GM12878 (cell line): ENCODE measurements at regions not wholly inside any gene's neighbourhood (a gene's known extent, or its start where the extent isn't known, plus 50 kb on each side); places are given as distances from the start of the nearest gene placed in this dataset.

Source experiments
- ATAC-seq: fragments of 200-7000 bp; cut with Tn5 transposase; 3 replicates; pipeline ENCODE4 v1.9.1; 2020; ENCODE audit warnings: mild to moderate bottlenecking, moderate library complexity
- BruUV-seq: library from RNA; stranded (reverse); fragments of 400-500 nt; replicated peaks from 2 replicates; lab custom pipeline; 2021; lab: Mats Ljungman, UMichigan
- CTCF ChIA-PET: fragments of 300-600 bp; sonication (Branson Sonifier 250); formaldehyde crosslinking; extraction: SDS; loops from one replicate; lab custom pipeline; 2021; ENCODE audit warnings: inconsistent platforms; lab: Yijun Ruan, JAX
- POLR2A ChIA-PET: fragments of 350-600 bp; formaldehyde crosslinking; extraction: SDS; loops from one replicate; lab custom pipeline; 2021; ENCODE audit warnings: inconsistent platforms; lab: Charles Lee
- RAD21 ChIA-PET: fragments of 300-600 bp; sonication (Branson Sonifier 250); formaldehyde crosslinking; loops from one replicate; lab custom pipeline; 2023; ENCODE audit warnings: antibody characterized with exemption; ENCODE audit not compliant: unreplicated experiment; lab: Charles Lee
- SMC1A ChIA-PET: fragments of 300-600 bp; sonication (Branson Sonifier 250); formaldehyde crosslinking; loops from one replicate; lab custom pipeline; 2023; ENCODE audit not compliant: unreplicated experiment, uncharacterized antibody; lab: Charles Lee
- DNase-seq: peaks from one replicate; pipeline ENCODE4 v3.0.0-alpha.2; 2011; ENCODE audit warnings: low read depth, low spot score
- FAIRE-seq: peaks from 3 replicates; lab custom pipeline; 2011; peaks lifted over from hg19 to GRCh38; lab: Jason Lieb, UNC
- H2AFZ ChIP-seq: 2 replicates; pipeline ENCODE4 v1.6.0; 2011; ENCODE audit warnings: low read depth, low read length, control low read depth; ENCODE audit not compliant: control insufficient read depth
- H3K27ac ChIP-seq: 2 replicates; pipeline ENCODE4 v1.5.1; 2011; ENCODE audit warnings: control low read depth; ENCODE audit not compliant: control insufficient read depth, insufficient read depth
- H3K27me3 ChIP-seq, 2 experiments: replicated peaks in 1 of 2; 2 replicates each; pipeline versions ENCODE4 v1.6.0 to v1.6.1; 2011; ENCODE audit warnings: low read length in 1 of 2; ENCODE audit not compliant: control insufficient read depth in 2 of 2, insufficient read depth in 2 of 2
- H3K36me3 ChIP-seq, 2 experiments: 2 replicates each; pipeline ENCODE4 v1.5.1; 2011; ENCODE audit warnings: low read length in 1 of 2; ENCODE audit not compliant: control insufficient read depth in 2 of 2, insufficient read depth in 2 of 2
- H3K4me1 ChIP-seq: 2 replicates; pipeline ENCODE4 v1.6.1; 2011; ENCODE audit warnings: mild to moderate bottlenecking, low read length, moderate library complexity, mixed read lengths; ENCODE audit not compliant: control insufficient read depth, insufficient read depth
- H3K4me2 ChIP-seq: 2 replicates; pipeline ENCODE4 v1.6.0; 2011; ENCODE audit warnings: control low read depth; ENCODE audit not compliant: control insufficient read depth, insufficient read depth
- H3K4me3 ChIP-seq: fragments of 200-600 bp; sonication (generic); 2 replicates; pipeline ENCODE4 v1.5.1; 2016
- H3K79me2 ChIP-seq: 2 replicates; pipeline ENCODE4 v1.6.0; 2011; ENCODE audit warnings: low read length; ENCODE audit not compliant: control insufficient read depth, insufficient read depth
- H3K9ac ChIP-seq: 2 replicates; pipeline ENCODE4 v1.8.0; 2011; ENCODE audit warnings: low read length, control low read depth, mixed read lengths; ENCODE audit not compliant: control insufficient read depth, insufficient read depth
- H3K9me3 ChIP-seq: replicated peaks from 3 replicates; pipeline ENCODE4 v1.5.1; 2011; ENCODE audit warnings: mild to moderate bottlenecking, low read length; ENCODE audit not compliant: control insufficient read depth, insufficient read depth
- H4K20me1 ChIP-seq: 2 replicates; pipeline ENCODE4 v1.6.0; 2011; ENCODE audit not compliant: control insufficient read depth, insufficient read depth
- BCL11A ChIP-seq: IDR thresholded peaks from 2 replicates; pipeline ENCODE4 v1.6.1; 2011; ENCODE audit warnings: low read depth, low read length
- CBFB ChIP-seq: IDR thresholded peaks from 2 replicates; pipeline ENCODE4 v1.6.1; 2016; ENCODE audit warnings: antibody characterized with exemption, low read depth
- CBX3 ChIP-seq: fragments of 200-600 bp; sonication (generic); IDR thresholded peaks from 2 replicates; pipeline ENCODE4 v1.6.1; 2016; ENCODE audit warnings: low read depth, borderline replicate concordance
- RB1 ChIP-seq: fragments of 450-650 bp; formaldehyde crosslinking; IDR thresholded peaks from 2 replicates; pipeline ENCODE4 v1.6.1; 2017; ENCODE audit warnings: mild to moderate bottlenecking, borderline replicate concordance
- SMARCA5 ChIP-seq: fragments of 450-650 bp; IDR thresholded peaks from 2 replicates; pipeline ENCODE4 v1.6.1; 2017; ENCODE audit warnings: mild to moderate bottlenecking
- STAT1 ChIP-seq: fragments of 450-650 bp; conservative IDR thresholded peaks from 2 replicates; pipeline ENCODE4 v1.6.1; 2014; ENCODE audit warnings: antibody characterized with exemption, mild to moderate bottlenecking
- SUPT20H ChIP-seq: IDR thresholded peaks from 2 replicates; pipeline ENCODE4 v1.6.1; 2011; ENCODE audit warnings: low read depth, mild to moderate bottlenecking, low read length, moderate library complexity, borderline replicate concordance; ENCODE audit not compliant: control insufficient read depth
- WGBS: methylation state at CpG from one replicate; pipeline ENCODE4 v1.1.6; 2016; ENCODE audit warnings: low lambda C conversion rate; ENCODE audit not compliant: insufficient replicate concordance, insufficient coverage; ENCODE audit errors: missing lambda C conversion rate; 5-methylcytosine and 5-hydroxymethylcytosine counted together
- in situ Hi-C: fragments of 300-500 bp; cut with MboI; formaldehyde crosslinking; loops from 9 replicates; pipeline ENCODE4 v1.14.3; 2018; ENCODE audit warnings: mixed read lengths
- intact Hi-C: fragments of 100-400 bp; cut with micrococcal nuclease; formaldehyde crosslinking; loops from one replicate; pipeline ENCODE4 v1.14.2; 2022; ENCODE audit not compliant: unreplicated experiment
- TF ChIP-seq, protein P1 (sequence below): IDR thresholded peaks from 2 replicates; pipeline ENCODE4 v1.6.1; 2011; ENCODE audit warnings: low read depth, low read length, improper control_type of control experiment, borderline replicate concordance
- TF ChIP-seq, protein P2 (sequence below): fragments of 150-350 bp; IDR thresholded peaks from 2 replicates; pipeline ENCODE4 v1.6.1; 2014; ENCODE audit warnings: mild to moderate bottlenecking, low read depth, low read length
- TF ChIP-seq, protein P3 (sequence below): fragments of 450-650 bp; IDR thresholded peaks from 2 replicates; pipeline ENCODE4 v1.6.1; 2018; ENCODE audit warnings: borderline replicate concordance, mild to moderate bottlenecking; ENCODE audit not compliant: partially characterized antibody

DNA sequence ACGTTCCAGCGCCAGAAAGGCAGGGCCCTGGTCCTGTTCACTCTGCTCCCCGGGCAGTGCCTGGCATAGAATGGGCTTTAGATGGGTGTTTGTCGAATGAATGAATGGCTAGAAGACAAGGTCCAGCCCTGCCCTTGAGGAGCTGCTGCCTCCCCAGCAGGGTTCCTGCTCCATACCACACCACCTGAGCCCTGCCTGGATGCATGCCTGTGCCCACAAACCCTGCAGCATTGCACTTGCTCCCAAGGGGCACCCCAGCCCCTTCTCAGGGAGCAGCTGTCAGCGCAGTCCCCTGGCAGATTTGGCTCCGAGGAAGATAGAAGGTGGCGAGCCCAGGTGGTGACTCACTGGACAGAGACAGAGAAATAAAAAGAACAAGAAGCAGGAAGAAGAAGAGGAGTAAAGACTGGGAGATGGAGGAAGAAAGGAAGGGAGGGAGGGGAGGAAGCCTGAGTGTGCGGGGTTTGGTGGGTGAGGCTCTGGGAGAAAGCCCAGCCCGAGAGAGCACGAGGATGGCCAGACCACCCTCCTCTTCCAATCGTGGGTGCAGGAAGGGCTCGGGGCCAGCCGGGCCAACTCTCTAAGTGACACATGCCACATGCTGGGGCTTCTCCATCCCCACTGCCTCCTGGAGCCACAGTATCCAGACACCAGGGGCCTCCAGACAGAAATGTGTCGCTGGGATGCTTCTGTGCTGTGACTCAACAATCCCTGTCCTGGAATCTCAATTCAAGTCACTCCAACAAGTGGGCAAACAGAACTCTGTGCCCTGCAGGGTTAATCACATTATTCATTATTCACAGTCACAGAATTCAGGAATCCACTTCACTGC, 1474.3 kb downstream of the BRD1 start:
- Histone ChIP-seq H3K27ac (no peak overlapping the region), H3K4me3 (no peak overlapping the region), H3K79me2 (no peaks in the 10 kb centered on the region), H3K27me3 (no peaks in the 10 kb centered on the region), H3K4me1 (no peaks in the 10 kb centered on the region), H3K9me3 (no peaks in the 10 kb centered on the region; the same call in 2 of the 3 replicates), H3K36me3 (no peaks in the 10 kb centered on the region), H4K20me1 (no peaks in the 10 kb centered on the region), H2AFZ (no peak overlapping the region), H3K4me2 (no peak overlapping the region), H3K9ac (no peak overlapping the region)
- TF ChIP-seq, protein P1, sequence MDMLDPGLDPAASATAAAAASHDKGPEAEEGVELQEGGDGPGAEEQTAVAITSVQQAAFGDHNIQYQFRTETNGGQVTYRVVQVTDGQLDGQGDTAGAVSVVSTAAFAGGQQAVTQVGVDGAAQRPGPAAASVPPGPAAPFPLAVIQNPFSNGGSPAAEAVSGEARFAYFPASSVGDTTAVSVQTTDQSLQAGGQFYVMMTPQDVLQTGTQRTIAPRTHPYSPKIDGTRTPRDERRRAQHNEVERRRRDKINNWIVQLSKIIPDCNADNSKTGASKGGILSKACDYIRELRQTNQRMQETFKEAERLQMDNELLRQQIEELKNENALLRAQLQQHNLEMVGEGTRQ = no peak
- no peak for TF ChIP-seq CBX3
- TF ChIP-seq, protein P2, sequence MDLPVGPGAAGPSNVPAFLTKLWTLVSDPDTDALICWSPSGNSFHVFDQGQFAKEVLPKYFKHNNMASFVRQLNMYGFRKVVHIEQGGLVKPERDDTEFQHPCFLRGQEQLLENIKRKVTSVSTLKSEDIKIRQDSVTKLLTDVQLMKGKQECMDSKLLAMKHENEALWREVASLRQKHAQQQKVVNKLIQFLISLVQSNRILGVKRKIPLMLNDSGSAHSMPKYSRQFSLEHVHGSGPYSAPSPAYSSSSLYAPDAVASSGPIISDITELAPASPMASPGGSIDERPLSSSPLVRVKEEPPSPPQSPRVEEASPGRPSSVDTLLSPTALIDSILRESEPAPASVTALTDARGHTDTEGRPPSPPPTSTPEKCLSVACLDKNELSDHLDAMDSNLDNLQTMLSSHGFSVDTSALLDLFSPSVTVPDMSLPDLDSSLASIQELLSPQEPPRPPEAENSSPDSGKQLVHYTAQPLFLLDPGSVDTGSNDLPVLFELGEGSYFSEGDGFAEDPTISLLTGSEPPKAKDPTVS = no peak
- TF ChIP-seq, protein P3, sequence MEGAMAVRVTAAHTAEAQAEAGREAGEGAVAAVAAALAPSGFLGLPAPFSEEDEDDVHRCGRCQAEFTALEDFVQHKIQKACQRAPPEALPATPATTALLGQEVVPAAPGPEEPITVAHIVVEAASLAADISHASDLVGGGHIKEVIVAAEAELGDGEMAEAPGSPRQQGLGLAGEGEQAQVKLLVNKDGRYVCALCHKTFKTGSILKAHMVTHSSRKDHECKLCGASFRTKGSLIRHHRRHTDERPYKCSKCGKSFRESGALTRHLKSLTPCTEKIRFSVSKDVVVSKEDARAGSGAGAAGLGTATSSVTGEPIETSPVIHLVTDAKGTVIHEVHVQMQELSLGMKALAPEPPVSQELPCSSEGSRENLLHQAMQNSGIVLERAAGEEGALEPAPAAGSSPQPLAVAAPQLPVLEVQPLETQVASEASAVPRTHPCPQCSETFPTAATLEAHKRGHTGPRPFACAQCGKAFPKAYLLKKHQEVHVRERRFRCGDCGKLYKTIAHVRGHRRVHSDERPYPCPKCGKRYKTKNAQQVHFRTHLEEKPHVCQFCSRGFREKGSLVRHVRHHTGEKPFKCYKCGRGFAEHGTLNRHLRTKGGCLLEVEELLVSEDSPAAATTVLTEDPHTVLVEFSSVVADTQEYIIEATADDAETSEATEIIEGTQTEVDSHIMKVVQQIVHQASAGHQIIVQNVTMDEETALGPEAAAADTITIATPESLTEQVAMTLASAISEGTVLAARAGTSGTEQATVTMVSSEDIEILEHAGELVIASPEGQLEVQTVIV = no peak
- no peak for TF ChIP-seq BCL11A
- TF ChIP-seq STAT1 = no peak
- TF ChIP-seq CBFB = no peak
- no peak for TF ChIP-seq SUPT20H
- TF ChIP-seq RB1 = no peak
- no peak for TF ChIP-seq SMARCA5
- intact Hi-C loops (no loop called here), in situ Hi-C loops (no loop called here)
- no peak for FAIRE-seq
- POLR2A ChIA-PET = no interaction called here
- CTCF ChIA-PET = no interaction called here
- no TSS peak for BruUV-seq
- 13% methylated on average over 14 of the region's 14 CpGs for WGBS
- SMC1A ChIA-PET = no interaction called here
- no peak for ATAC-seq
- DNase-seq = no peak
- RAD21 ChIA-PET = no interaction called here
